ENCODE measurements at regions not wholly inside any gene's neighbourhood (a gene's known extent, or its start where the extent isn't known, plus 50 kb on each side); places are given as distances from the start of the nearest gene placed in this dataset.

DNA sequence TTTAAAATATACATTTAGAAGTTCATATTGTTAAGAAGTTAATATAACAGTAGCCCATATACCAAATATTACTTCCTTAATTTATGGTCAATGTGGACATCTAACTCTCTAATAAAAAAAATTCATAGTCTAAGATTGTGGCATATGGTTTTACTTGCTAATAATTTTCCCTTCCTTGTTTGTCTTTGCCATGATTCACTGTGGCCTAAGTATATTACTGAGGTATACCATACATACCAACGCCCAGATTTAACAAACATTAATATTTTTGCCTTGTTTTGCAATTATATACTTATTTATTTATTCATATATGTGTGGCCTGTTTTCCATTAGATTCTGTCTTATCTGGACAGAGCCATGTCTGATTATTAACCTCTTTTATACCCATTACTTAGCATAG is 54.6 kb upstream of the CCDC150 start:
- no peaks in the 10 kb centered on the region for H3K9me3 ChIP-seq
- no peaks in the 10 kb centered on the region for H3K36me3 ChIP-seq (replicated peaks)
- no peak for DNase-seq (ENCODE audit: low spot score in 2 of 2)
- in situ Hi-C loops (cut with MboI; ENCODE audit: low sequenced_read_pairs) = no loop called here
- H3K4me1 ChIP-seq = no peaks in the 10 kb centered on the region
- H3K4me3 ChIP-seq = no peak overlapping the region
- H3K27me3 ChIP-seq (ENCODE audit: low read depth) = no peaks in the 10 kb centered on the region; the same call in 1 of the 2 replicates

GRCh38 chr2:196586511-196586991 is 53.0 kb upstream of the CCDC150 start:
- H3K4me1 ChIP-seq = no peaks in the 10 kb centered on the region
- no peak overlapping the region for H3K4me3 ChIP-seq
- no peaks in the 10 kb centered on the region for H3K9me3 ChIP-seq
- in situ Hi-C loops (cut with MboI; ENCODE audit: low sequenced_read_pairs) = no loop called here
- H3K36me3 ChIP-seq (replicated peaks) = no peaks in the 10 kb centered on the region
- peaks cover 13% of the 10 kb centered on the region for H3K27me3 ChIP-seq (ENCODE audit: low read depth)
- DNase-seq (ENCODE audit: low spot score in 2 of 2) = no peak

GRCh38 chr2:196587056-196587455 is 52.5 kb upstream of the CCDC150 start:
- no peaks in the 10 kb centered on the region for H3K9me3 ChIP-seq
- in situ Hi-C loops (cut with MboI; ENCODE audit: low sequenced_read_pairs) = no loop called here

DNA sequence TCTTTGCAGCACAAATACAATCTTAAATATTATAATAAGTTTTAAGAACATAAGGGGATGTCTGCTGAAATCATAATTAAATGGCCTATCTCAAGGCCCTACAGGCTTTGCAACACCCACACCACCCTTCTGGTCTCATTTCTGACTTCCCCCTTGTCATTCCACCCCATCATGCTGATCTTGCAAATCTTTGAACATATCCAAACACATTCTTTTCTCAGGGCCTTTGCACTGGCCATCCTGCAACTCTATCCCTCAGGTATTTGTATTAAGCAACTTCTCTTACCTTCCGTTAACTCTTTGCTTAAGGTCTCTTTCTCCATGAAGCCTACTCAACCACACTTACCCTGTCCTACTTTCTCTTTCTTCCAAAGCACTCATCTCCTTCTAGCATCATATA is 51.8 kb upstream of the CCDC150 start:
- Histone ChIP-seq H3K9me3 (no peaks in the 10 kb centered on the region), H3K36me3 (replicated peaks) (no peaks in the 10 kb centered on the region), H3K4me3 (no peak overlapping the region), H3K4me1 (no peaks in the 10 kb centered on the region), H3K27me3 (ENCODE audit: low read depth) (peaks cover 23% of the 10 kb centered on the region)
- DNase-seq (ENCODE audit: low spot score in 2 of 2) = no peak
- in situ Hi-C loops (cut with MboI; ENCODE audit: low sequenced_read_pairs) = no loop called here

More at GRCh38 chr2:196587056-196587455, 52.5 kb upstream of the CCDC150 start:
- H3K36me3 ChIP-seq (replicated peaks) = no peaks in the 10 kb centered on the region
- no peaks in the 10 kb centered on the region for H3K4me1 ChIP-seq
- no peak overlapping the region for H3K4me3 ChIP-seq
- H3K27me3 ChIP-seq (ENCODE audit: low read depth) = peaks cover 18% of the 10 kb centered on the region
- DNase-seq (ENCODE audit: low spot score in 2 of 2) = no peak

DNA sequence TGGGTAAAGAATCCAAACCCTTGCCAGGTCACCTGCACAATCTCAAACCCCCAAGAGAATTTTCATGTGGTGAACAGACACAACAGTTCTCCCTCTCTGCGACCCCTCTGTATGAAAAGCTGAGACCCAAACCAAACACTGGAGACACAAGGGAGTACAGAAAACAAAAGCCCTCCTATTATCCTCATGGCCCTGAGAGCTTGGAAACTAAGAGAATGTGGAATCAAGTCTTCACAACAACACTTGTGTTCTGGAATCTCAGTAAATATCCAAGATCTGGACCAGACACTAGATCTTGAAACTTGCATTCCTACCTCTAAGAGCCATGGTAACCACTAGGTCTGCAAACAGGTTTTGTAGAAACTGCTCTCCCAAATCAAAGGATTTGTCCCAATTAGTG is 50.1 kb upstream of the CCDC150 start:
- Histone ChIP-seq H3K36me3 (replicated peaks) (no peaks in the 10 kb centered on the region), H3K27me3 (ENCODE audit: low read depth) (peaks cover 29% of the 10 kb centered on the region), H3K4me3 (no peak overlapping the region), H3K4me1 (no peaks in the 10 kb centered on the region), H3K9me3 (no peaks in the 10 kb centered on the region)
- DNase-seq (ENCODE audit: low spot score in 2 of 2) = no peak
- in situ Hi-C loops (cut with MboI; ENCODE audit: low sequenced_read_pairs) = no loop called here

All from HAP-1 (cell line).